HEK293 (cell line): ENCODE measurements at regions not wholly inside any gene's neighbourhood (a gene's known extent, or its start where the extent isn't known, plus 50 kb on each side); places are given as distances from the start of the nearest gene placed in this dataset.

Source experiments
- PRDM4 ChIP-seq: fragments of 450-650 bp; formaldehyde crosslinking; IDR thresholded peaks from 2 replicates; pipeline ENCODE4 v1.5.1; 2017; ENCODE audit warnings: missing biosample characterization, missing genetic modification characterization
- ZNF175 ChIP-seq: fragments of 450-650 bp; formaldehyde crosslinking; IDR thresholded peaks from 2 replicates; pipeline ENCODE4 v1.5.1; 2016; ENCODE audit warnings: missing biosample characterization, missing genetic modification characterization
- ZNF48 ChIP-seq: fragments of 450-650 bp; formaldehyde crosslinking; IDR thresholded peaks from 2 replicates; pipeline ENCODE4 v1.5.1; 2016; ENCODE audit warnings: missing biosample characterization, missing genetic modification characterization
- ZNF777 ChIP-seq: fragments of 450-650 bp; formaldehyde crosslinking; IDR thresholded peaks from 2 replicates; pipeline ENCODE4 v1.5.1; 2017; ENCODE audit warnings: missing biosample characterization, missing genetic modification characterization, borderline replicate concordance

GRCh38 chr12:92070864-92071445, 74.7 kb downstream of the BTG1 start:
- TF ChIP-seq ZNF48 (no peak), ZNF175 (tag by site-specific recombination) (no peak), PRDM4 (tag by site-specific recombination) (no peak), ZNF777 (tag by site-specific recombination) (no peak)
